Neural cell (in vitro differentiated cells): ENCODE measurements at regions not wholly inside any gene's neighbourhood (a gene's known extent, or its start where the extent isn't known, plus 50 kb on each side); places are given as distances from the start of the nearest gene placed in this dataset.

Experiments used
- CTCF ChIP-seq: fragments of 450-650 bp; IDR thresholded peaks from 2 replicates; pipeline ENCODE4 v1.5.1; 2014; ENCODE audit warnings: antibody characterized with exemption, mild to moderate bottlenecking, moderate library complexity; ENCODE audit not compliant: poor library complexity, severe bottlenecking
- EP300 ChIP-seq: fragments of 450-650 bp; conservative IDR thresholded peaks from 2 replicates; pipeline ENCODE4 v1.6.1; 2014; ENCODE audit warnings: antibody characterized with exemption, mild to moderate bottlenecking, moderate library complexity; ENCODE audit not compliant: poor library complexity, severe bottlenecking
- EZH2 ChIP-seq: fragments of 200-600, 300-800 bp; shearing (Covaris generic), sonication (generic); IDR thresholded peaks from 2 replicates; pipeline ENCODE4 v1.6.1; 2014; ENCODE audit warnings: antibody characterized with exemption, low read length, borderline replicate concordance, mild to moderate bottlenecking; ENCODE audit not compliant: insufficient read depth, poor library complexity, severe bottlenecking
- MXI1 ChIP-seq: fragments of 450-650 bp; conservative IDR thresholded peaks from 2 replicates; pipeline ENCODE4 v1.6.1; 2014; ENCODE audit warnings: antibody characterized with exemption, mild to moderate bottlenecking; ENCODE audit not compliant: poor library complexity, severe bottlenecking
- POLR2AphosphoS5 ChIP-seq: IDR thresholded peaks from 2 replicates; pipeline ENCODE4 v1.6.1; 2012
- SMC3 ChIP-seq: fragments of 450-650 bp; conservative IDR thresholded peaks from 2 replicates; pipeline ENCODE4 v1.6.1; 2014; ENCODE audit warnings: antibody characterized with exemption, mild to moderate bottlenecking, moderate library complexity; ENCODE audit not compliant: poor library complexity
- TAF1 ChIP-seq: IDR thresholded peaks from 2 replicates; pipeline ENCODE4 v1.6.1; 2012; ENCODE audit warnings: low read depth

- TF ChIP-seq EP300 (no peak), CTCF (no peak), SMC3 (no peak), POLR2AphosphoS5 (no peak), TAF1 (no peak), EZH2 (no peak), MXI1 (no peak)
These were observed 325.3 kb downstream of the LNPK start for GRCh38 chr2:175676813-175677212.
